K562 (cell line): ENCODE measurements at regions not wholly inside any gene's neighbourhood (a gene's known extent, or its start where the extent isn't known, plus 50 kb on each side); places are given as distances from the start of the nearest gene placed in this dataset.

Source experiments
- ATAC-seq: fragments of 200-7000 bp; cut with Tn5 transposase; 3 replicates; pipeline ENCODE4 v1.9.1; 2020; ENCODE audit warnings: moderate library complexity
- BruUV-seq: library from RNA; stranded (reverse); fragments of 400-500 nt; replicated peaks from 2 replicates; lab custom pipeline; 2021; lab: Mats Ljungman, UMichigan
- CTCF ChIA-PET: fragments of 300-600 bp; formaldehyde crosslinking; extraction: SDS; loops from one replicate; lab custom pipeline; 2021; ENCODE audit warnings: low intra/inter-chr PET ratio; lab: Yijun Ruan, JAX
- POLR2A ChIA-PET: fragments of 300-600, 350-650 bp; sonication (Branson Sonifier 250); formaldehyde crosslinking; extraction: SDS; loops from one replicate; lab custom pipeline; 2021; ENCODE audit warnings: antibody characterized with exemption, inconsistent platforms; lab: Yijun Ruan, JAX
- DNase-seq, 4 experiments: peaks; one replicate each; pipeline versions ENCODE4 v3.0.0 to v3.0.0-alpha.2; 2011 to 2018; ENCODE audit warnings: low spot score in 3 of 4, mixed read lengths in 3 of 4; ENCODE audit errors: extremely low read depth in 1 of 4
- FAIRE-seq: peaks from 2 replicates; lab custom pipeline; 2011; peaks lifted over from hg19 to GRCh38; lab: Jason Lieb, UNC
- H2AFZ ChIP-seq: 2 replicates; pipeline ENCODE4 v1.6.0; 2011; ENCODE audit warnings: low read depth, low read length, control low read depth, inconsistent platforms
- H3K27ac ChIP-seq: fragments of 200-600 bp; 3 replicates; pipeline ENCODE4 v1.8.0; 2011; ENCODE audit warnings: low read depth, mild to moderate bottlenecking, control low read depth, inconsistent platforms, low read length, moderate library complexity, mixed read lengths; ENCODE audit errors: extremely low read depth
- H3K27me3 ChIP-seq, 2 experiments: fragments of 300-600 bp in 1 of 2; 2 replicates in 1 of 2; 3 replicates in 1 of 2; pipeline versions ENCODE4 v1.6.0 to v1.8.0; 2011; ENCODE audit warnings: inconsistent platforms in 2 of 2, low read length in 2 of 2, mild to moderate bottlenecking in 1 of 2, mixed read lengths in 1 of 2, moderate library complexity in 1 of 2; ENCODE audit not compliant: control insufficient read depth in 2 of 2, insufficient read depth in 2 of 2
- H3K36me3 ChIP-seq: fragments of 300-600 bp; 3 replicates; pipeline ENCODE4 v1.8.0; 2011; ENCODE audit warnings: mild to moderate bottlenecking, low read length, inconsistent platforms; ENCODE audit not compliant: control insufficient read depth, insufficient read depth
- H3K4me1 ChIP-seq, 2 experiments: fragments of 200-600 bp in 1 of 2; replicated peaks in 1 of 2; 2 replicates in 1 of 2; 3 replicates in 1 of 2; pipeline versions ENCODE4 v1.5.1 to v1.8.0; 2011; ENCODE audit warnings: inconsistent platforms in 2 of 2, low read length in 2 of 2, mild to moderate bottlenecking in 1 of 2, mixed read lengths in 1 of 2, moderate library complexity in 1 of 2; ENCODE audit not compliant: control insufficient read depth in 2 of 2, insufficient read depth in 2 of 2
- H3K4me2 ChIP-seq: 2 replicates; pipeline ENCODE4 v1.6.1; 2011; ENCODE audit warnings: low read length, control low read depth, inconsistent platforms, mixed read lengths; ENCODE audit not compliant: insufficient read depth
- H3K4me3 ChIP-seq: fragments of 200-600 bp; sonication (generic), shearing (Covaris generic); 2 replicates; pipeline ENCODE4 v1.5.1; 2016; ENCODE audit warnings: control low read depth, inconsistent platforms
- H3K79me2 ChIP-seq: fragments of 200-600 bp; 3 replicates; pipeline ENCODE4 v1.8.0; 2011; ENCODE audit warnings: low read length, inconsistent platforms; ENCODE audit not compliant: control insufficient read depth, insufficient read depth
- H3K9ac ChIP-seq, 2 experiments: 2 replicates each; pipeline versions ENCODE4 v1.6.0 to v1.6.1; 2011; ENCODE audit warnings: low read depth in 2 of 2, low read length in 2 of 2, control low read depth in 1 of 2, inconsistent platforms in 1 of 2, mild to moderate bottlenecking in 1 of 2, mixed read lengths in 1 of 2; ENCODE audit not compliant: insufficient read depth in 1 of 2
- H3K9me1 ChIP-seq: one replicate; pipeline ENCODE4 v1.6.0; 2011; ENCODE audit warnings: inconsistent platforms, mild to moderate bottlenecking, low read length, moderate library complexity; ENCODE audit not compliant: control insufficient read depth, insufficient read depth
- H3K9me3 ChIP-seq: replicated peaks from 2 replicates; pipeline ENCODE4 v1.5.1; 2011; ENCODE audit warnings: low read depth, low read length, inconsistent platforms; ENCODE audit not compliant: control insufficient read depth, insufficient read depth
- H4K20me1 ChIP-seq: replicated peaks from 2 replicates; pipeline ENCODE4 v1.6.1; 2011; ENCODE audit warnings: low read length, inconsistent platforms, mixed read lengths; ENCODE audit not compliant: control insufficient read depth, insufficient read depth
- CSDE1 ChIP-seq, 2 experiments: fragments of 450-650 bp; IDR thresholded peaks; 2 replicates each; pipeline ENCODE4 v1.6.1; 2016; ENCODE audit warnings: mild to moderate bottlenecking in 1 of 2
- ETV6 ChIP-seq, 3 experiments: fragments of 150-350 bp in 1 of 3; sonication (generic) in 1 of 3; formaldehyde crosslinking in 1 of 3; IDR thresholded peaks; 2 replicates each; pipeline versions ENCODE4 v1.6.1 to v1.8.0; 2014 to 2022; ENCODE audit warnings: borderline replicate concordance in 2 of 3, low read depth in 2 of 3, antibody characterized with exemption in 1 of 3, low read length in 1 of 3, mild to moderate bottlenecking in 1 of 3, missing genetic modification reagents in 1 of 3
- HDAC2 ChIP-seq: fragments of 450-650 bp; IDR thresholded peaks from 2 replicates; pipeline ENCODE4 v1.6.1; 2016; ENCODE audit warnings: mild to moderate bottlenecking
- NRF1 ChIP-seq, 2 experiments: fragments of 450-650 bp; IDR thresholded peaks in 1 of 2; conservative IDR thresholded peaks in 1 of 2; 2 replicates each; pipeline ENCODE4 v1.6.1; 2014; ENCODE audit warnings: mild to moderate bottlenecking in 2 of 2
- RBFOX2 ChIP-seq: fragments of 200-400 bp; formaldehyde crosslinking; IDR thresholded peaks from 2 replicates; pipeline ENCODE4 v1.6.1; 2017; ENCODE audit warnings: low read depth, mild to moderate bottlenecking, low read length, moderate library complexity
- SAFB ChIP-seq: fragments of 200-400 bp; formaldehyde crosslinking; IDR thresholded peaks from 2 replicates; pipeline ENCODE4 v1.6.1; 2017; ENCODE audit warnings: low read depth, low read length, borderline replicate concordance
- ZNF146 ChIP-seq: IDR thresholded peaks from one replicate; pipeline ENCODE4 v1.6.1; 2018; ENCODE audit warnings: missing compliant biosample characterization; ENCODE audit not compliant: unreplicated experiment
- ZNF444 ChIP-seq: fragments of 250-450 bp; sonication (Bioruptor Pico); IDR thresholded peaks from 2 replicates; pipeline ENCODE4 v1.4.0; 2020; ENCODE audit warnings: mild to moderate bottlenecking, moderate library complexity
- ZNF561 ChIP-seq: fragments of 450-650 bp; formaldehyde crosslinking; conservative IDR thresholded peaks from 2 replicates; pipeline ENCODE4 v1.4.0; 2020; ENCODE audit warnings: mild to moderate bottlenecking, moderate library complexity
- WGBS: fragments of 100-300 bp; shearing (Covaris generic); methylation state at CpG from one replicate; pipeline ENCODE4 v1.1.6; 2016; ENCODE audit warnings: low coverage, mixed read lengths; ENCODE audit not compliant: insufficient coverage; ENCODE audit errors: missing lambda C conversion rate; 5-methylcytosine and 5-hydroxymethylcytosine counted together
- in situ Hi-C: fragments of 300-500 bp; cut with MboI; formaldehyde crosslinking; loops from 4 replicates; pipeline ENCODE4 v1.15.0; 2018; ENCODE audit warnings: inconsistent platforms, mixed read lengths
- intact Hi-C: fragments of 100-400 bp; cut with micrococcal nuclease; formaldehyde crosslinking; loops from 2 replicates; pipeline ENCODE4 v1.14.2; 2022
- TF ChIP-seq, protein P1 (sequence below): sonication (generic); formaldehyde crosslinking; IDR thresholded peaks from 2 replicates; pipeline ENCODE4 v1.8.0; 2022; ENCODE audit warnings: mild to moderate bottlenecking, missing genetic modification reagents
- TF ChIP-seq, protein P2 (sequence below): IDR thresholded peaks from 3 replicates; pipeline ENCODE4 v1.6.1; 2011; ENCODE audit warnings: borderline replicate concordance, mild to moderate bottlenecking, moderate library complexity; ENCODE audit not compliant: insufficient read length; ENCODE audit errors: extremely low read depth
- TF ChIP-seq, protein P3 (sequence below): sonication (generic); formaldehyde crosslinking; IDR thresholded peaks from 2 replicates; pipeline ENCODE4 v1.8.0; 2022; ENCODE audit warnings: mild to moderate bottlenecking, missing genetic modification reagents
- TF ChIP-seq, protein P4 (sequence below): sonication (generic); formaldehyde crosslinking; IDR thresholded peaks from 2 replicates; pipeline ENCODE4 v1.5.0; 2020; ENCODE audit warnings: missing genetic modification reagents

DNA sequence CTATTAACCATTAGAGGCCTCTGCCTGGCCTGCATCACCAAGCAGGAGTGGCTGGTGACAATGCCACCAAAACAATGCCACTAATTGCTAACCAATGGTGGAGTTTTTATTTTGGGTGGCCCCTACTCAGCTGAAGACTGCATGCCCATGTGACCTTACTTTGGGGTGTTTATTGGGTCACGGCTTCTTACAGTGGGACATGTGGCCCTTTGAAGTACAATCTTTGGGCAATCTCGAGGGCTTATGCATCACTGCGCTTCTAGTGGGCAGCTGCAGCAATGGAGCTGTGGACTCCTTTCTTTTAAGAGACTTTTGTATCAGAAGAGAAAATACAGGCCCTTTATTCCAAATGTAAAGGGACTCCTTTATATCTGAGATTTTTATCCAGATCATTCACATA lies 85.7 kb downstream of the IGLL5 start:
- Histone ChIP-seq H4K20me1 (no peaks in the 10 kb centered on the region), H3K4me1 (no peaks in the 10 kb centered on the region), H3K36me3 (no peaks in the 10 kb centered on the region), H3K27ac (no peak overlapping the region), H3K9me1 (no peaks in the 10 kb centered on the region), H3K79me2 (no peaks in the 10 kb centered on the region), H2AFZ (no peak overlapping the region), H3K9ac (no peak overlapping the region), H3K4me3 (no peak overlapping the region), H3K27me3 (peaks cover 0 to 4% of the 10 kb centered on the region in 2 experiments; a peak in 1 of 5 replicates), H3K4me2 (no peak overlapping the region), H3K9me3 (no peaks in the 10 kb centered on the region)
- FAIRE-seq: no peak
- CTCF ChIA-PET: interaction anchor here (0.6 kb wide), 1 partner anchor 357 kb away, joined by 3 read pairs; no protein-coding TSS in a partner anchor
- POLR2A ChIA-PET: interaction anchor here (0.5 to 3.3 kb wide), 12 partner anchors 9 to 333 kb away, joined by 3 to 22 read pairs (median 4); no protein-coding TSS in a partner anchor
- DNase-seq: peak in 1 of 4 experiments; percentile 46
- intact Hi-C loops (no loop called here), in situ Hi-C loops (loop anchor here (25.0 kb wide), 2 partner anchors 414 to 614 kb away; partner anchors contain the start of gene IGLL1)
- ATAC-seq: peak; percentile 57
- 2% methylated on average over 3 of the region's 3 CpGs for WGBS
- no TSS peak for BruUV-seq
- TF ChIP-seq, protein P1, sequence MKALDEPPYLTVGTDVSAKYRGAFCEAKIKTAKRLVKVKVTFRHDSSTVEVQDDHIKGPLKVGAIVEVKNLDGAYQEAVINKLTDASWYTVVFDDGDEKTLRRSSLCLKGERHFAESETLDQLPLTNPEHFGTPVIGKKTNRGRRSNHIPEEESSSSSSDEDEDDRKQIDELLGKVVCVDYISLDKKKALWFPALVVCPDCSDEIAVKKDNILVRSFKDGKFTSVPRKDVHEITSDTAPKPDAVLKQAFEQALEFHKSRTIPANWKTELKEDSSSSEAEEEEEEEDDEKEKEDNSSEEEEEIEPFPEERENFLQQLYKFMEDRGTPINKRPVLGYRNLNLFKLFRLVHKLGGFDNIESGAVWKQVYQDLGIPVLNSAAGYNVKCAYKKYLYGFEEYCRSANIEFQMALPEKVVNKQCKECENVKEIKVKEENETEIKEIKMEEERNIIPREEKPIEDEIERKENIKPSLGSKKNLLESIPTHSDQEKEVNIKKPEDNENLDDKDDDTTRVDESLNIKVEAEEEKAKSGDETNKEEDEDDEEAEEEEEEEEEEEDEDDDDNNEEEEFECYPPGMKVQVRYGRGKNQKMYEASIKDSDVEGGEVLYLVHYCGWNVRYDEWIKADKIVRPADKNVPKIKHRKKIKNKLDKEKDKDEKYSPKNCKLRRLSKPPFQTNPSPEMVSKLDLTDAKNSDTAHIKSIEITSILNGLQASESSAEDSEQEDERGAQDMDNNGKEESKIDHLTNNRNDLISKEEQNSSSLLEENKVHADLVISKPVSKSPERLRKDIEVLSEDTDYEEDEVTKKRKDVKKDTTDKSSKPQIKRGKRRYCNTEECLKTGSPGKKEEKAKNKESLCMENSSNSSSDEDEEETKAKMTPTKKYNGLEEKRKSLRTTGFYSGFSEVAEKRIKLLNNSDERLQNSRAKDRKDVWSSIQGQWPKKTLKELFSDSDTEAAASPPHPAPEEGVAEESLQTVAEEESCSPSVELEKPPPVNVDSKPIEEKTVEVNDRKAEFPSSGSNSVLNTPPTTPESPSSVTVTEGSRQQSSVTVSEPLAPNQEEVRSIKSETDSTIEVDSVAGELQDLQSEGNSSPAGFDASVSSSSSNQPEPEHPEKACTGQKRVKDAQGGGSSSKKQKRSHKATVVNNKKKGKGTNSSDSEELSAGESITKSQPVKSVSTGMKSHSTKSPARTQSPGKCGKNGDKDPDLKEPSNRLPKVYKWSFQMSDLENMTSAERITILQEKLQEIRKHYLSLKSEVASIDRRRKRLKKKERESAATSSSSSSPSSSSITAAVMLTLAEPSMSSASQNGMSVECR: no peak
- TF ChIP-seq CSDE1 (IDR thresholded peaks at IDR 0.05): no peak
- TF ChIP-seq ZNF561 (CRISPR knock-in tag): no peak
- TF ChIP-seq SAFB: no peak
- TF ChIP-seq, protein P2, sequence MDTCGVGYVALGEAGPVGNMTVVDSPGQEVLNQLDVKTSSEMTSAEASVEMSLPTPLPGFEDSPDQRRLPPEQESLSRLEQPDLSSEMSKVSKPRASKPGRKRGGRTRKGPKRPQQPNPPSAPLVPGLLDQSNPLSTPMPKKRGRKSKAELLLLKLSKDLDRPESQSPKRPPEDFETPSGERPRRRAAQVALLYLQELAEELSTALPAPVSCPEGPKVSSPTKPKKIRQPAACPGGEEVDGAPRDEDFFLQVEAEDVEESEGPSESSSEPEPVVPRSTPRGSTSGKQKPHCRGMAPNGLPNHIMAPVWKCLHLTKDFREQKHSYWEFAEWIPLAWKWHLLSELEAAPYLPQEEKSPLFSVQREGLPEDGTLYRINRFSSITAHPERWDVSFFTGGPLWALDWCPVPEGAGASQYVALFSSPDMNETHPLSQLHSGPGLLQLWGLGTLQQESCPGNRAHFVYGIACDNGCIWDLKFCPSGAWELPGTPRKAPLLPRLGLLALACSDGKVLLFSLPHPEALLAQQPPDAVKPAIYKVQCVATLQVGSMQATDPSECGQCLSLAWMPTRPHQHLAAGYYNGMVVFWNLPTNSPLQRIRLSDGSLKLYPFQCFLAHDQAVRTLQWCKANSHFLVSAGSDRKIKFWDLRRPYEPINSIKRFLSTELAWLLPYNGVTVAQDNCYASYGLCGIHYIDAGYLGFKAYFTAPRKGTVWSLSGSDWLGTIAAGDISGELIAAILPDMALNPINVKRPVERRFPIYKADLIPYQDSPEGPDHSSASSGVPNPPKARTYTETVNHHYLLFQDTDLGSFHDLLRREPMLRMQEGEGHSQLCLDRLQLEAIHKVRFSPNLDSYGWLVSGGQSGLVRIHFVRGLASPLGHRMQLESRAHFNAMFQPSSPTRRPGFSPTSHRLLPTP: no peak
- no peak for TF ChIP-seq ZNF146 (CRISPR knock-in tag)
- TF ChIP-seq HDAC2: no peak
- TF ChIP-seq, protein P3, sequence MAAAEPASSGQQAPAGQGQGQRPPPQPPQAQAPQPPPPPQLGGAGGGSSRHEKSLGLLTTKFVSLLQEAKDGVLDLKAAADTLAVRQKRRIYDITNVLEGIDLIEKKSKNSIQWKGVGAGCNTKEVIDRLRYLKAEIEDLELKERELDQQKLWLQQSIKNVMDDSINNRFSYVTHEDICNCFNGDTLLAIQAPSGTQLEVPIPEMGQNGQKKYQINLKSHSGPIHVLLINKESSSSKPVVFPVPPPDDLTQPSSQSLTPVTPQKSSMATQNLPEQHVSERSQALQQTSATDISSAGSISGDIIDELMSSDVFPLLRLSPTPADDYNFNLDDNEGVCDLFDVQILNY (CRISPR knock-in tag): no peak
- no peak for TF ChIP-seq ZNF444 (CRISPR knock-in tag)
- TF ChIP-seq, protein P4, sequence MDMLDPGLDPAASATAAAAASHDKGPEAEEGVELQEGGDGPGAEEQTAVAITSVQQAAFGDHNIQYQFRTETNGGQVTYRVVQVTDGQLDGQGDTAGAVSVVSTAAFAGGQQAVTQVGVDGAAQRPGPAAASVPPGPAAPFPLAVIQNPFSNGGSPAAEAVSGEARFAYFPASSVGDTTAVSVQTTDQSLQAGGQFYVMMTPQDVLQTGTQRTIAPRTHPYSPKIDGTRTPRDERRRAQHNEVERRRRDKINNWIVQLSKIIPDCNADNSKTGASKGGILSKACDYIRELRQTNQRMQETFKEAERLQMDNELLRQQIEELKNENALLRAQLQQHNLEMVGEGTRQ: peak; percentile 59
- TF ChIP-seq NRF1 (conservative IDR thresholded peaks at IDR 0.05 in 1 of 2, IDR thresholded peaks at IDR 0.05 in 1 of 2): no peak
- no peak for TF ChIP-seq RBFOX2
- no peak for TF ChIP-seq ETV6 (IDR thresholded peaks at IDR 0.05; ENCODE audit: borderline replicate concordance in 1 of 2, low read depth in 2 of 2, low read length in 1 of 2)
- TF ChIP-seq ETV6 (CRISPR knock-in tag; IDR thresholded peaks at IDR 0.05; ENCODE audit: borderline replicate concordance): no peak
